ENCODE measurements at regions not wholly inside any gene's neighbourhood (a gene's known extent, or its start where the extent isn't known, plus 50 kb on each side); places are given as distances from the start of the nearest gene placed in this dataset.

DNA sequence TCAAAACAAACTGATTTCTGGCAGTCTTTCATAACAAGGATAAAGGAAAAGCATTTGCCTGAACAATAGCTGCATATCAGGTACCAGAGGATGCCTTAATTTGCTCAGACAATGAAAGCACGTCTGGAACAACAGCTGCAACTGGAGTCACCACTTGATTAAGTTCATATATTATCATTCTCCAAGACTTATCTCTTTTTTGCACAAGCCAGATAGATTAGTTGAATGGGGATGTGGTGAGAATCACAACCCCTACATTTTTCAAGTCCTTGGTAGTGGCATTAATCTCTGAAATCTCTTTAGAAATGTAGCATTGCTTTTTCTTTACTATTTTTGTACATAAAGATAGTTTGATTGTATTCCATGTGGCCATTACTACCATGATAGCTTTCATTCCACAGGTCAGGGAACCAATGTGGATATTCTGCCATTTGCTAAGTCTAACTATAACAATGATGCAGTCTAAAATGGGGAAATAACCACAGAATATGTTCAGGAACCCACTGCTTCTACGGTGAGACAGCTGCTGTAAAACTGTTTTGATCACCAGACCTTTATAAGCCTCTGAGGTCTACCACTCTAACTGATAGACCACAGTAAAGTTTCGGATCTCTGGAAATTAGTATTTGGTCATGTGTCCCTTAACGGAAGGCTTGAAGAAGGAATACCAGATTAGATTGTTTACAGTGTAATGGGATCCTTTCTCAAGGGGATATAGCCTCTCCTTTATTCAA lies 1176.2 kb downstream of the DNAJB9 start (continued):
- TF ChIP-seq, protein P1, sequence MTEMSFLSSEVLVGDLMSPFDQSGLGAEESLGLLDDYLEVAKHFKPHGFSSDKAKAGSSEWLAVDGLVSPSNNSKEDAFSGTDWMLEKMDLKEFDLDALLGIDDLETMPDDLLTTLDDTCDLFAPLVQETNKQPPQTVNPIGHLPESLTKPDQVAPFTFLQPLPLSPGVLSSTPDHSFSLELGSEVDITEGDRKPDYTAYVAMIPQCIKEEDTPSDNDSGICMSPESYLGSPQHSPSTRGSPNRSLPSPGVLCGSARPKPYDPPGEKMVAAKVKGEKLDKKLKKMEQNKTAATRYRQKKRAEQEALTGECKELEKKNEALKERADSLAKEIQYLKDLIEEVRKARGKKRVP (CRISPR knock-in tag; IDR thresholded peaks at IDR 0.05): no peak
- TF ChIP-seq ZNF329 (CRISPR knock-in tag; IDR thresholded peaks at IDR 0.05; ENCODE audit: low read depth): no peak
- TF ChIP-seq GATA4 (IDR thresholded peaks at IDR 0.05; ENCODE audit: borderline replicate concordance, low read depth): no peak
- no peak for TF ChIP-seq ZNF3 (CRISPR knock-in tag; IDR thresholded peaks at IDR 0.05)
- TF ChIP-seq POGZ (CRISPR knock-in tag; IDR thresholded peaks at IDR 0.05): no peak

DNA sequence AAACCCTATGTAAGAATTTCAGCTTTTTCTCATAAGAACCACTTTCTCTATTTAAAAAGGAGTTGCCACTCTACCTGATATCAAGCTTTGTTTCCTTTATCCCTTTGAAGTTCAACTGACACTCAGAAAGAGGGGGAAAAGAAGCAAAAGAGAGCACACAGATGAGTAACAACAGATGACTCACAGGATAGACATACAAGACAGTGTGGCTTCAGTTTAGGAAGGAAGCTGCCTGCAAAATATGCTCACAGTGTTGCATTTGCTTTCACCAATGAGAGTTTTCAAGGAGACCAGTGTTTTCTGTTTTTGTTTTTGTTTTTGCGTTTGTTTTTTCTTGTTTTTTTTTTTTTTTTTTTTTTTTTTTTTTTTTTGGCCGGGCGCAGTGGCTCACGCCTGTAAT lies 1181.6 kb downstream of the DNAJB9 start:
- POLR2A ChIA-PET: no interaction called here
- Histone ChIP-seq H3K79me2 (ENCODE audit: insufficient read depth, low read length) (no peaks in the 10 kb centered on the region), H3K9ac (ENCODE audit: insufficient read depth, low read depth, low read length) (no peak overlapping the region), H3K9me3 (ENCODE audit: low read length) (peaks cover 18% of the 10 kb centered on the region), H4K20me1 (ENCODE audit: insufficient read depth, low read length) (no peaks in the 10 kb centered on the region), H2AFZ (ENCODE audit: low read length) (no peak overlapping the region), H3K27ac (ENCODE audit: extremely low read length, insufficient read depth, low read length) (no peak overlapping the region), H3K4me1 (ENCODE audit: insufficient read depth, low read length) (no peaks in the 10 kb centered on the region), H3K27me3 (ENCODE audit: control insufficient read depth in 1 of 2, insufficient read depth in 2 of 2, low read length in 2 of 2) (no peaks in the 10 kb centered on the region), H3K36me3 (replicated peaks in 1 of 2; ENCODE audit: control insufficient read depth in 1 of 2, insufficient read depth in 2 of 2, low read length in 2 of 2) (no peaks in the 10 kb centered on the region), H3K4me3 (replicated peaks in 1 of 3; ENCODE audit: insufficient read depth in 1 of 3, low read depth in 2 of 3, low read length in 3 of 3) (no peak overlapping the region), H3K4me2 (ENCODE audit: low read depth, low read length) (no peak overlapping the region)
- TF ChIP-seq ZNF598 (CRISPR knock-in tag; IDR thresholded peaks at IDR 0.05; ENCODE audit: borderline replicate concordance): no peak
- TF ChIP-seq ZNF263 (CRISPR knock-in tag; IDR thresholded peaks at IDR 0.05): no peak
- FAIRE-seq: no peak
- in situ Hi-C loops (cut with HindIII; ENCODE audit: extremely low pct_ligation_motif_present, low pct_unique_long_range_greater_than_20kb): no loop called here
- CTCF ChIA-PET (ENCODE audit: low intra/inter-chr PET ratio, low total read pairs): no interaction called here
- WGBS (ENCODE audit: low lambda C conversion rate): 7% methylated on average over 4 of the region's 4 CpGs
- intact Hi-C loops (cut with micrococcal nuclease; ENCODE audit: unreplicated experiment): no loop called here
- DNase-seq (ENCODE audit: low spot score): peak; percentile 3
- no TSS peak for BruUV-seq (replicated peaks)
- no peak for ATAC-seq
